ENCODE measurements at regions not wholly inside any gene's neighbourhood (a gene's known extent, or its start where the extent isn't known, plus 50 kb on each side); places are given as distances from the start of the nearest gene placed in this dataset.
A peak's percentile ranks its signal among the peaks of the same experiment; 100 is the strongest.

- in situ Hi-C loops (cut with HindIII; ENCODE audit: low pct_unique_long_range_greater_than_20kb, low sequenced_read_pairs): no loop called here
- DNase-seq (ENCODE audit: low read depth): no peak
These were observed 436.4 kb upstream of the GOLIM4 start for GRCh38 chr3:168532135-168532534.

- in situ Hi-C loops (cut with HindIII; ENCODE audit: low pct_unique_long_range_greater_than_20kb, low sequenced_read_pairs): no loop called here
- no peak for DNase-seq (ENCODE audit: low read depth)
These were observed 435.4 kb upstream of the GOLIM4 start for GRCh38 chr3:168531116-168531515.

GRCh38 chr3:168524129-168524528 is 428.4 kb upstream of the GOLIM4 start:
- no peak for DNase-seq (ENCODE audit: low read depth)
- in situ Hi-C loops (cut with HindIII; ENCODE audit: low pct_unique_long_range_greater_than_20kb, low sequenced_read_pairs): no loop called here

GRCh38 chr3:168517249-168518071 is 421.7 kb upstream of the GOLIM4 start:
- in situ Hi-C loops (cut with HindIII; ENCODE audit: low pct_unique_long_range_greater_than_20kb, low sequenced_read_pairs): no loop called here
- no peak for DNase-seq (ENCODE audit: low read depth)

GRCh38 chr3:168514252-168514651 is 418.5 kb upstream of the GOLIM4 start:
- no peak for DNase-seq (ENCODE audit: low read depth)
- in situ Hi-C loops (cut with HindIII; ENCODE audit: low pct_unique_long_range_greater_than_20kb, low sequenced_read_pairs): no loop called here

- in situ Hi-C loops (cut with HindIII; ENCODE audit: low pct_unique_long_range_greater_than_20kb, low sequenced_read_pairs): no loop called here
These were observed 417.1 kb upstream of the GOLIM4 start for GRCh38 chr3:168512802-168513201.

GRCh38 chr3:168511428-168512014 is 415.8 kb upstream of the GOLIM4 start:
- in situ Hi-C loops (cut with HindIII; ENCODE audit: low pct_unique_long_range_greater_than_20kb, low sequenced_read_pairs): no loop called here
- peak; percentile 12 for DNase-seq (ENCODE audit: low read depth)

More at GRCh38 chr3:168512802-168513201, 417.1 kb upstream of the GOLIM4 start:
- no peak for DNase-seq (ENCODE audit: low read depth)

GRCh38 chr3:168506589-168506988 is 410.9 kb upstream of the GOLIM4 start:
- in situ Hi-C loops (cut with HindIII; ENCODE audit: low pct_unique_long_range_greater_than_20kb, low sequenced_read_pairs): no loop called here
- no peak for DNase-seq (ENCODE audit: low read depth)

- DNase-seq (ENCODE audit: low read depth): no peak
- in situ Hi-C loops (cut with HindIII; ENCODE audit: low pct_unique_long_range_greater_than_20kb, low sequenced_read_pairs): no loop called here
These were observed 405.8 kb upstream of the GOLIM4 start for GRCh38 chr3:168501570-168501969.

- no peak for DNase-seq (ENCODE audit: low read depth)
- in situ Hi-C loops (cut with HindIII; ENCODE audit: low pct_unique_long_range_greater_than_20kb, low sequenced_read_pairs): no loop called here
These were observed 402.5 kb upstream of the GOLIM4 start for GRCh38 chr3:168498194-168498593.

- no peak for DNase-seq (ENCODE audit: low read depth)
These were observed 402.0 kb upstream of the GOLIM4 start for GRCh38 chr3:168497741-168498140.

GRCh38 chr3:168497183-168497582 is 401.5 kb upstream of the GOLIM4 start:
- in situ Hi-C loops (cut with HindIII; ENCODE audit: low pct_unique_long_range_greater_than_20kb, low sequenced_read_pairs): no loop called here
- DNase-seq (ENCODE audit: low read depth): no peak

More at GRCh38 chr3:168497741-168498140, 402.0 kb upstream of the GOLIM4 start:
- in situ Hi-C loops (cut with HindIII; ENCODE audit: low pct_unique_long_range_greater_than_20kb, low sequenced_read_pairs): no loop called here

- in situ Hi-C loops (cut with HindIII; ENCODE audit: low pct_unique_long_range_greater_than_20kb, low sequenced_read_pairs): no loop called here
- no peak for DNase-seq (ENCODE audit: low read depth)
These were observed 400.2 kb upstream of the GOLIM4 start for GRCh38 chr3:168495932-168496331.

GRCh38 chr3:168495270-168495669 is 399.5 kb upstream of the GOLIM4 start:
- in situ Hi-C loops (cut with HindIII; ENCODE audit: low pct_unique_long_range_greater_than_20kb, low sequenced_read_pairs): no loop called here
- no peak for DNase-seq (ENCODE audit: low read depth)

- DNase-seq (ENCODE audit: low read depth): no peak
- in situ Hi-C loops (cut with HindIII; ENCODE audit: low pct_unique_long_range_greater_than_20kb, low sequenced_read_pairs): no loop called here
These were observed 397.9 kb upstream of the GOLIM4 start for GRCh38 chr3:168493412-168494205.

- in situ Hi-C loops (cut with HindIII; ENCODE audit: low pct_unique_long_range_greater_than_20kb, low sequenced_read_pairs): no loop called here
These were observed 395.3 kb upstream of the GOLIM4 start for GRCh38 chr3:168490981-168491380.

GRCh38 chr3:168489301-168489700 is 393.6 kb upstream of the GOLIM4 start:
- in situ Hi-C loops (cut with HindIII; ENCODE audit: low pct_unique_long_range_greater_than_20kb, low sequenced_read_pairs): no loop called here

More at GRCh38 chr3:168490981-168491380, 395.3 kb upstream of the GOLIM4 start:
- no peak for DNase-seq (ENCODE audit: low read depth)

GRCh38 chr3:168485936-168486335 is 390.2 kb upstream of the GOLIM4 start:
- no peak for DNase-seq (ENCODE audit: low read depth)
- in situ Hi-C loops (cut with HindIII; ENCODE audit: low pct_unique_long_range_greater_than_20kb, low sequenced_read_pairs): no loop called here

More at GRCh38 chr3:168489301-168489700, 393.6 kb upstream of the GOLIM4 start:
- DNase-seq (ENCODE audit: low read depth): no peak

All from Caki2 (cell line).